ENCODE measurements at regions not wholly inside any gene's neighbourhood (a gene's known extent, or its start where the extent isn't known, plus 50 kb on each side); places are given as distances from the start of the nearest gene placed in this dataset.

DNA sequence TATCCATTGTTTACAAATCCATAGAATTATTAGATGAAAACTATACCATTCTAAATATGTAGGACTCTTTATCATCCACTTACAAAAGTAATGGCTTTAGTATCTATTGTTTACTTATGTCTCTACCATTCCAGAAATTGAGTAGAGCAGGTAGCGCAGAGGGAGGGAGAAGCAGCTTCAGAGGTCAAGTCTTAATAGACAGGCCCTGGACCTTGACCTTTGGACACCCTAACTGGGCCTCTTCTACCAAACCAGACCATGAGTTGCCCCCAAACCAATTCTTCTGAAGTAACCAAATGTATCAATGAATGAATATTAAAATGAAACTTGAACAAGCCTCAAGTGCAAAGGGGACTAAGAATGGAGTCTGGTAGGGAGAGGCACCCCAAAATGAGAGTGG lies 124.9 kb upstream of the ANKRD55 start:
- no peak overlapping the region for H3K4me3 ChIP-seq (ENCODE audit: low read length)
- no peak for DNase-seq (ENCODE audit: low read depth, low spot score)

DNA sequence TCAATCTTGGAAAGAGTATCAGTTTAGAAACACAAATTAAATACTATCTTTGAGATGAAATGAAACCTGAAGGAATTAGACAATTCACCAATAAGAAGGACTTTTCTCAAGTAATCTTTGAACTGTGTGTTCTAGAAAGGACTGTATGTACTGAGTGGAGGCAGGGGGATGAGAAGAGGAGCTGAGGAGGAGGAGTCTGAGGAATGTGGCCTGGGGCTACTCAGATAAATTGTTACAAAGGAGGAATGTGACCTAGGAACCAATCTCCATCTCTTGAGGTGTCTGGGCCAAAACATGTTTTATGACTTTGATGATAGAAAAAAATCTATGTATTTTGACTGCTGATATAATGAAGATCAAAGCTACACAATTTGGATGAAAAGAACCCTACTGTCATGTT lies 124.3 kb upstream of the ANKRD55 start:
- no peak overlapping the region for H3K4me3 ChIP-seq (ENCODE audit: low read length)
- DNase-seq (ENCODE audit: low read depth, low spot score) = no peak

- no peak for DNase-seq (ENCODE audit: low read depth, low spot score)
- no peak overlapping the region for H3K4me3 ChIP-seq (ENCODE audit: low read length)
Measured at GRCh38 chr5:56356836-56357160, 123.7 kb upstream of the ANKRD55 start.

DNA sequence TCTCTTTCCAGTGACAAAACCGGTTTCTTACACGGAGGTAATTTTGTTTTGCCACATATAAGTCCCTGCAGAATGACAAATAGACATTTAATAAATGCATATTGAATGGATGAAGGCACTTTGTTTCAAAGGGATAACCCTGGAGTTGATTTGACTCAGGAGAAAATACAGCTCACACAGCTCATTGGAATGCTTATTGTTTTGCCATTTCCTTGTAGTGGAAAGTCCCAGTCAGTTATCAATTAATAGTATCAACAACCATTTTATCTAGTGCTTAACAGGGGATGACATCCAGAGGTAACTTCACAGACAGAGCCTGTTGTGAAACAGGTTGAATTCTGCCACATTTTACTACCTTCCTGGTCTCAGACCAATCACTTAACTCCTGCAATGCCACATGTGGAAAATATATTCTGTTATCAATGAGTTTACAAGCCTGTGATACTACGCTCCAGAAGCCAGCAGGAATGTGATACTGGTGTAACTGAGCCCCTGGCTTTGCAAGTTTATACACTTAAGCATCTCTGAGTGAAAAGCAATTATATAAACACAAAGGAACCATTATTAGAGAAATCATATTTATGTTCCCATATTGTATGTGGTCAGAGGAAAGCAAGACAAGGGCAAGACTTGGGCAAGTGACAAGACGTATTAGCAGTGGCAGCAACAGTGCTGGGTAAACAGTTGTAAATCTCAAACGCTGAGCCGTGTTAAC lies 123.1 kb upstream of the ANKRD55 start:
- no peak for DNase-seq (ENCODE audit: low read depth, low spot score)
- no peak overlapping the region for H3K4me3 ChIP-seq (ENCODE audit: low read length)

DNA sequence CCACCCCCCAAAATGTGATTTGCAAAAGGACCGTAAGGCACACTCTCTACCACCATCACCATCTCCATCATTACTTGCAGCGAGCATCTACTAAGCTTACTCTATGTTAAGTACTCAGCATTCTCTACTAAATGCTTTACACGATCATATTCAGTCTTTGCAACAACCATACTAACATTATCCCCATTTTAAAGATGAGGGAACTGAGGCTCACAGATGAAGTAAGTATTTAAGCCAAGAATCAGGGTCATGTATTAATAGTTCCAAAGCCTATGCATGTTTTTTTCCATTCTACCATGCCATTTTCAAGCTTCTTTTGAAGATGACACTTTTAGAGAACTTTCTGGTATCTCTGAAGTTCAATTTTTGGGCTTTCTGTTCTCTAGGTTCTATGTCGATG lies 121.7 kb upstream of the ANKRD55 start:
- no peak overlapping the region for H3K4me3 ChIP-seq (ENCODE audit: low read length)
- no peak for DNase-seq (ENCODE audit: low read depth, low spot score)

GRCh38 chr5:56352808-56353590 lies 119.9 kb upstream of the ANKRD55 start:
- no peak for DNase-seq (ENCODE audit: low read depth, low spot score)
- H3K4me3 ChIP-seq (ENCODE audit: low read length) = no peak overlapping the region

- H3K4me3 ChIP-seq (ENCODE audit: low read length) = no peak overlapping the region
- DNase-seq (ENCODE audit: low read depth, low spot score) = no peak
Measured at GRCh38 chr5:56350597-56351170, 117.6 kb upstream of the ANKRD55 start.

DNA sequence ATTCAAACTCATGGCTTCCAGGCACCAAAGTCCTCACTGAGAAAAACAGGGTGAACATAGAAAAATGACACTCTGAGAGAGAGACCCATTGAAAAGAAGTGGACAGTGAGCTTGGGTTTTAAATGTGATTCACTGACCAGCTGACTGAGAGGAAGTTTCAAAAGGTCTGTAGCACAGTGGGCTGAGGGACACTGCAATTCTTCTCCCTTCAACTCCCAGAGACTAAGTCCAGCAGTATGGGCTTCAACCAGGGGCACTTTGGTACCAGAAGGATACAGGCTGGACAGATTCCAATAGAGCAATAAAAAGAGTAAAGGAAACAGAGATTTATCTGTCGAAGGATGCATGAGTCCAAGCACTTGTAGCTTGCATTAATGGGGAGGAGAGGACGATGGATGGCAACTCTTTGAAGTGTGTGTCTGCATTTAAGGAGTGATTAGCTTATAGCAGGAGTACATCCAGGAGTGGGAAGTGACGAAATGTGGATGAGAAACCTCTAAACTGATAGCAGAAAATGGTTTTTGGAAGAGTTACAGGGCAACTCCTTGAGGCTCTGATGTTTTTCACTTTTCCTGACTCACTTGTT lies 117.0 kb upstream of the ANKRD55 start:
- DNase-seq (ENCODE audit: low read depth, low spot score) = no peak
- H3K4me3 ChIP-seq (ENCODE audit: low read length) = no peak overlapping the region

DNA sequence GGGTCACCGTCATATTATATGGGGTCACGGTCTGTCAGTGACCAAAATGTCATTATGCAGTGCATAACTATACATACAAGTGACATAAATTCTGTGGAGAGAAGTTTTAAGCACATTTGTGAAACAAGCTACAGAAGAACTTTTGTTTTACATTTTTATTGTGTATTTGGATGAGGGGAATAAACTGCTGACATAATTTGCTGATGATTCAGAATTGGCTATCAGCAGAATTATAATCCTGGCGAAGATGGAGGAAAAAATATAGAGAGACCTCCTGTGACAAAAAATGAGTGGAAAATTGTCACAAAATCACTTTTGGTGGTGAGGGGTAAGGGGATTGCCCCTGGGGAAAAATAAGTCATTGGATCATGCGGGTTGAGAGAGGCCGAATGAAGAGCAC lies 116.3 kb upstream of the ANKRD55 start:
- DNase-seq (ENCODE audit: low read depth, low spot score) = no peak
- H3K4me3 ChIP-seq (ENCODE audit: low read length) = no peak overlapping the region

- no peak overlapping the region for H3K4me3 ChIP-seq (ENCODE audit: low read length)
- no peak for DNase-seq (ENCODE audit: low read depth, low spot score)
Measured at GRCh38 chr5:56346741-56347535, 113.8 kb upstream of the ANKRD55 start.

- no peak for DNase-seq (ENCODE audit: low read depth, low spot score)
- H3K4me3 ChIP-seq (ENCODE audit: low read length) = no peak overlapping the region
Measured at GRCh38 chr5:56346044-56346710, 113.0 kb upstream of the ANKRD55 start.

DNA sequence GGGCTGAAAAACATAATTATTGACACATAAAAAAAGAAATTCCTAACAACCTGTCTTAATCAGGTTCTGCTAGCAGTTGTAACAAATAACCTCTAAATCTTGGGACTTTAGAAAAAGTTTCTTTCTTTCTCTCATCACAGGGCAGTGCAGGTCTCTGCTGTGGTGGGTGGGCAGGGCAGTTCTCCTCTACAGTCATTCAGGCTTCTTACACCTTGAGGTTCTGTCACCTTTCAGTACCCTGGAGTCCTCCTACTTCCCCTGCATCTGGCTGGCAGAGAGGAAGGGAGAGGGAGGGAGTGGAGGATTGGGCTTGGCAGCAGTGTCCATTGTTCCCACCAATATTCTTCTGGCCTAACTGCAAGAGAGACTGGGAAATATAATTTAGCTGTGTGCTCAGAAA lies 112.2 kb upstream of the ANKRD55 start:
- no peak for DNase-seq (ENCODE audit: low read depth, low spot score)
- H3K4me3 ChIP-seq (ENCODE audit: low read length) = no peak overlapping the region

- H3K4me3 ChIP-seq (ENCODE audit: low read length) = no peak overlapping the region
- DNase-seq (ENCODE audit: low read depth, low spot score) = no peak
Measured at GRCh38 chr5:56344594-56344993, 111.5 kb upstream of the ANKRD55 start.

DNA sequence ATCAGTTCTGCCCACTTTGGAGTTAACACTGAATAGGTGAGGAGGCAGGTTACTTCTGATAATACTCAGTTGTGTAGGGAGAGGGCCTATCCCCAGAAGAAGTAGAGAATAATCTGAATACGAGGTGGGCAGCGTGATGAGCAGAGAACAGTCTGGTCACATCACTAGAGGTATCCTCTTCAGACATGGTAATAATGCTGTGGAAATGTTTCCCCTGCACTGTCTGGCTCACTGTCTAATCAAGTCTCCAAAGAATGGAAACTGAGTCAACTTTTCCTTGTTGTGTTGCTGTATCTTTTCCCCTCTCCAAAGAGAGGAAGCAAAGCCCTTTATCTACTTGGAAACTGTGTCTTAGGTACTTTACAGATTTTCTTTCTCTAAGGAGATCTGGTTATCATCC lies 110.9 kb upstream of the ANKRD55 start:
- no peak overlapping the region for H3K4me3 ChIP-seq (ENCODE audit: low read length)
- no peak for DNase-seq (ENCODE audit: low read depth, low spot score)

GRCh38 chr5:56342616-56343015 lies 109.5 kb upstream of the ANKRD55 start:
- H3K4me3 ChIP-seq (ENCODE audit: low read length) = no peak overlapping the region
- DNase-seq (ENCODE audit: low read depth, low spot score) = no peak

- H3K4me3 ChIP-seq (ENCODE audit: low read length) = no peak overlapping the region
- no peak for DNase-seq (ENCODE audit: low read depth, low spot score)
Measured at GRCh38 chr5:56340196-56340980, 107.3 kb upstream of the ANKRD55 start.

GRCh38 chr5:56339732-56340131 lies 106.6 kb upstream of the ANKRD55 start:
- DNase-seq (ENCODE audit: low read depth, low spot score) = no peak
- H3K4me3 ChIP-seq (ENCODE audit: low read length) = no peak overlapping the region

GRCh38 chr5:56337715-56338319 lies 104.7 kb upstream of the ANKRD55 start:
- no peak for DNase-seq (ENCODE audit: low read depth, low spot score)
- H3K4me3 ChIP-seq (ENCODE audit: low read length) = no peak overlapping the region
